ENCODE measurements at regions not wholly inside any gene's neighbourhood (a gene's known extent, or its start where the extent isn't known, plus 50 kb on each side); places are given as distances from the start of the nearest gene placed in this dataset.

- no peak for TF ChIP-seq TFAM (CRISPR knock-in tag; conservative IDR thresholded peaks at IDR 0.05)
- no peak for TF ChIP-seq CTCF (IDR thresholded peaks at IDR 0.05 in 2 of 3, conservative IDR thresholded peaks at IDR 0.05 in 1 of 3; ENCODE audit: insufficient read depth in 2 of 3, low read depth in 1 of 3, low read length in 3 of 3)
- no peak for TF ChIP-seq POLR2A (conservative IDR thresholded peaks at IDR 0.05)
- TF ChIP-seq EZH2 (IDR thresholded peaks at IDR 0.05; ENCODE audit: borderline replicate concordance, low read depth, low read length) = no peak
- TF ChIP-seq DACH1 (IDR thresholded peaks at IDR 0.05; ENCODE audit: partially characterized antibody) = no peak
- TF ChIP-seq ELF1 (tag; IDR thresholded peaks at IDR 0.05) = no peak
- no peak for TF ChIP-seq ZNF395 (CRISPR knock-in tag; IDR thresholded peaks at IDR 0.05)
- no peak for TF ChIP-seq RAD51 (IDR thresholded peaks at IDR 0.05; ENCODE audit: borderline replicate concordance, low read depth)
- TF ChIP-seq MAX (CRISPR knock-in tag; IDR thresholded peaks at IDR 0.05) = no peak
- no peak for TF ChIP-seq PCBP1 (IDR thresholded peaks at IDR 0.05; ENCODE audit: low read depth, low read length, poor library complexity, severe bottlenecking)
- TF ChIP-seq USF1 (CRISPR knock-in tag; IDR thresholded peaks at IDR 0.05) = no peak
Measured at GRCh38 chr4:112942077-112942476, 107.4 kb upstream of the ANK2 start.
